ENCODE measurements at regions not wholly inside any gene's neighbourhood (a gene's known extent, or its start where the extent isn't known, plus 50 kb on each side); places are given as distances from the start of the nearest gene placed in this dataset.
"Not testable (repeated sequence)": the region's sequence is repeated elsewhere in the genome, so short reads cannot be mapped to it uniquely, and the experiment has no call there.

- ChIA-PET POLR2A (no interaction called here), CTCF (interaction anchor here (1.6 kb wide), 1 partner anchor 19 kb away, joined by 4 read pairs; no protein-coding TSS in a partner anchor)
- Histone ChIP-seq H3K36me3 (ENCODE audit: control insufficient read depth, insufficient read depth, low read length) (no peaks in the 10 kb centered on the region), H3K27me3 (ENCODE audit: control insufficient read depth, insufficient read depth, low read length) (0 out of 2 replicates have a peak, but pooled peaks cover 2% of the 10 kb centered on the region), H3K4me3 (ENCODE audit: low read depth, low read length) (no peak overlapping the region)
- DNase-seq (ENCODE audit: low read depth) = no peak
- TF ChIP-seq CTCF (IDR thresholded peaks at IDR 0.05; ENCODE audit: insufficient read depth, low read depth, low read length) = no peak
Measured at GRCh38 chr15:50857763-50858162, 50.7 kb upstream of the AP4E1 start.

- H3K27me3 ChIP-seq (ENCODE audit: control insufficient read depth, insufficient read depth, low read length) = no peaks in the 10 kb centered on the region
- TF ChIP-seq CTCF (IDR thresholded peaks at IDR 0.05; ENCODE audit: insufficient read depth, low read depth, low read length) = no peak
- CTCF ChIA-PET = no interaction called here
- no peak overlapping the region for H3K4me3 ChIP-seq (ENCODE audit: low read depth, low read length)
- POLR2A ChIA-PET = no interaction called here
- H3K36me3 ChIP-seq (ENCODE audit: control insufficient read depth, insufficient read depth, low read length) = no peaks in the 10 kb centered on the region
- DNase-seq (ENCODE audit: low read depth) = peak; percentile 26
Measured at GRCh38 chr15:50854601-50855490, 53.6 kb upstream of the AP4E1 start.

DNA sequence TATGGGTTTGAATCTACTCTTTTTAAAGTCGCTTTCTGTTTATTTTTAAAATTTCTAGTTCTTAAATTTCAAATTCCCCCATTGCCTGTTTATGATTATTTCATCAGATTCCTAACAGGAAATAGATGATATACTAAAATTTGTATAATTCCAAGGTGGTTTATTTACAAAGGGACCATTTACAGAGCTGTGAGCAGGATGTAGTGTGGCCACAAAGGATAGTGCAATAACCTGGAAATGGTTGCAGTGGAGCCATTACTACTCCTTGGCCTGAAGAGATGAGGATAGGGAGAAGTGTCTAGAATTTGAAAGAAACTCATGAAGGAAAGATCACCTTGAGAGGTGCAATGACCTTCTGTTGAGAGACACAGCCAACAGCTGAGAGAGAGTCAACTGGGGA, 58.5 kb upstream of the AP4E1 start:
- CTCF ChIA-PET = no interaction called here
- no peak for DNase-seq (ENCODE audit: low read depth)
- POLR2A ChIA-PET = interaction anchor here (0.6 kb wide), 1 partner anchor 1774 kb away, joined by 4 read pairs; no protein-coding TSS in a partner anchor
- H3K4me3 ChIP-seq (ENCODE audit: low read depth, low read length) = no peak overlapping the region
- no peaks in the 10 kb centered on the region; the same call in none of the 2 replicates for H3K27me3 ChIP-seq (ENCODE audit: control insufficient read depth, insufficient read depth, low read length)
- no peak for TF ChIP-seq CTCF (IDR thresholded peaks at IDR 0.05; ENCODE audit: insufficient read depth, low read depth, low read length)
- H3K36me3 ChIP-seq (ENCODE audit: control insufficient read depth, insufficient read depth, low read length) = no peaks in the 10 kb centered on the region

GRCh38 chr15:50848349-50848748, 60.1 kb upstream of the AP4E1 start:
- Histone ChIP-seq H3K36me3 (ENCODE audit: control insufficient read depth, insufficient read depth, low read length) (no peaks in the 10 kb centered on the region), H3K4me3 (ENCODE audit: low read depth, low read length) (no peak overlapping the region), H3K27me3 (ENCODE audit: control insufficient read depth, insufficient read depth, low read length) (no peaks in the 10 kb centered on the region; the same call in none of the 2 replicates)
- ChIA-PET CTCF (interaction anchor here (0.9 to 1.3 kb wide), 2 partner anchors 28 to 88 kb away, joined by 3 read pairs; no protein-coding TSS in a partner anchor), POLR2A (no interaction called here)
- no peak for DNase-seq (ENCODE audit: low read depth)
- TF ChIP-seq CTCF (IDR thresholded peaks at IDR 0.05; ENCODE audit: insufficient read depth, low read depth, low read length) = no peak

- CTCF ChIA-PET; DNase-seq (ENCODE audit: low read depth); H3K4me3 ChIP-seq (ENCODE audit: low read depth, low read length); H3K36me3 ChIP-seq (ENCODE audit: control insufficient read depth, insufficient read depth, low read length); POLR2A ChIA-PET; H3K27me3 ChIP-seq (ENCODE audit: control insufficient read depth, insufficient read depth, low read length): not testable (repeated sequence)
Measured at GRCh38 chr15:50845181-50845580, 63.3 kb upstream of the AP4E1 start.
